GM23338 (cell line): ENCODE measurements at regions not wholly inside any gene's neighbourhood (a gene's known extent, or its start where the extent isn't known, plus 50 kb on each side); places are given as distances from the start of the nearest gene placed in this dataset.
A peak's percentile ranks its signal among the peaks of the same experiment; 100 is the strongest.

Experiments
- ATAC-seq: fragments of 200-7000 bp; cut with Tn5 transposase; 3 replicates; pipeline ENCODE4 v1.9.1; 2020
- DNase-seq: peaks from one replicate; pipeline ENCODE4 v3.0.0-alpha.2; 2015; ENCODE audit warnings: low spot score
- H2AFZ ChIP-seq: fragments of 200-600 bp; sonication (generic); 2 replicates; pipeline ENCODE4 v1.8.0; 2016; ENCODE audit warnings: antibody characterized with exemption, mild to moderate bottlenecking, moderate library complexity
- H3F3A ChIP-seq: fragments of 200-600 bp; sonication (generic); replicated peaks from 2 replicates; pipeline ENCODE4 v1.8.0; 2017; ENCODE audit warnings: antibody characterized with exemption, mixed run types, low read depth
- H3K27ac ChIP-seq: fragments of 200-600 bp; sonication (generic); 2 replicates; pipeline ENCODE4 v1.6.1; 2016; ENCODE audit warnings: low read depth
- H3K27me3 ChIP-seq: fragments of 200-600 bp; sonication (generic); 2 replicates; pipeline ENCODE4 v1.8.0; 2016; ENCODE audit warnings: mild to moderate bottlenecking, mixed run types, moderate library complexity; ENCODE audit not compliant: insufficient read depth
- H3K36me3 ChIP-seq: fragments of 200-600 bp; sonication (generic); 2 replicates; pipeline ENCODE4 v1.8.0; 2016; ENCODE audit warnings: mild to moderate bottlenecking; ENCODE audit not compliant: insufficient read depth
- H3K4me1 ChIP-seq: fragments of 200-600 bp; sonication (generic); 2 replicates; pipeline ENCODE4 v1.8.0; 2016; ENCODE audit warnings: mild to moderate bottlenecking, moderate library complexity; ENCODE audit not compliant: insufficient read depth
- H3K4me2 ChIP-seq: fragments of 200-600 bp; sonication (generic); 2 replicates; pipeline ENCODE4 v1.7.1; 2017; ENCODE audit warnings: mixed run types
- H3K4me3 ChIP-seq: fragments of 200-600 bp; sonication (generic); 2 replicates; pipeline ENCODE4 v1.6.1; 2016; ENCODE audit warnings: mixed run types
- H3K79me2 ChIP-seq: fragments of 200-600 bp; sonication (generic); replicated peaks from 2 replicates; pipeline ENCODE4 v1.8.0; 2017; ENCODE audit warnings: mild to moderate bottlenecking; ENCODE audit not compliant: insufficient read depth
- H3K9me2 ChIP-seq: fragments of 200-600 bp; sonication (generic); 2 replicates; pipeline ENCODE4 v1.8.0; 2017; ENCODE audit not compliant: insufficient read depth
- H4K20me1 ChIP-seq: fragments of 200-600 bp; sonication (generic); replicated peaks from 2 replicates; pipeline ENCODE4 v1.8.0; 2017; ENCODE audit warnings: mild to moderate bottlenecking; ENCODE audit not compliant: insufficient read depth
- H3K27ac Mint-ChIP-seq: 2 replicates; pipeline ENCODE4 v1.8.0; 2020; ENCODE audit warnings: inconsistent platforms, mild to moderate bottlenecking, moderate library complexity, mixed read lengths
- H3K27me3 Mint-ChIP-seq: 3 replicates; pipeline ENCODE4 v1.8.0; 2022; ENCODE audit warnings: low read depth, mild to moderate bottlenecking, moderate library complexity, mixed read lengths, inconsistent platforms; ENCODE audit not compliant: insufficient read depth, poor library complexity
- H3K36me3 Mint-ChIP-seq: 3 replicates; pipeline ENCODE4 v1.8.0; 2021; ENCODE audit warnings: low read depth, mild to moderate bottlenecking, inconsistent platforms, moderate library complexity, mixed read lengths
- H3K4me1 Mint-ChIP-seq: 3 replicates; pipeline ENCODE4 v1.8.0; 2020; ENCODE audit warnings: mild to moderate bottlenecking, inconsistent platforms, mixed read lengths
- H3K4me3 Mint-ChIP-seq: 3 replicates; pipeline ENCODE4 v1.8.0; 2021; ENCODE audit warnings: moderate library complexity, mild to moderate bottlenecking, inconsistent platforms, mixed read lengths
- H3K9me3 Mint-ChIP-seq: 3 replicates; pipeline ENCODE4 v1.8.0; 2020; ENCODE audit warnings: moderate library complexity, mild to moderate bottlenecking, inconsistent platforms, mixed read lengths
- CREB1 ChIP-seq: fragments of 250-450 bp; sonication (Bioruptor Pico); IDR thresholded peaks from 2 replicates; pipeline ENCODE4 v1.5.0; 2020; ENCODE audit warnings: low read depth, mild to moderate bottlenecking, moderate library complexity
- CTCF ChIP-seq, 2 experiments: fragments of 200-600 bp in 1 of 2; sonication (generic) in 1 of 2; conservative IDR thresholded peaks; 2 replicates each; pipeline versions ENCODE4 v1.5.1 to v1.6.1; 2016 to 2017; ENCODE audit warnings: antibody characterized with exemption in 2 of 2, low read depth in 2 of 2, mild to moderate bottlenecking in 2 of 2, moderate library complexity in 1 of 2
- ETS1 ChIP-seq: IDR thresholded peaks from 2 replicates; pipeline ENCODE4 v1.6.1; 2016; ENCODE audit warnings: antibody characterized with exemption
- EZH2 ChIP-seq: fragments of 200-600 bp; sonication (generic); IDR thresholded peaks from one replicate; pipeline ENCODE4 v1.8.0; 2017; ENCODE audit warnings: antibody characterized with exemption, mild to moderate bottlenecking, low read depth; ENCODE audit not compliant: unreplicated experiment
- EZH2phosphoT487 ChIP-seq: fragments of 200-600 bp; sonication (generic); IDR thresholded peaks from one replicate; pipeline ENCODE4 v1.8.1; 2018; ENCODE audit warnings: antibody characterized with exemption; ENCODE audit not compliant: unreplicated experiment
- JUNB ChIP-seq: IDR thresholded peaks from one replicate; pipeline ENCODE4 v1.6.1; 2016; ENCODE audit warnings: antibody characterized with exemption; ENCODE audit not compliant: unreplicated experiment
- NANOG ChIP-seq: IDR thresholded peaks from 2 replicates; pipeline ENCODE4 v1.6.1; 2016; ENCODE audit warnings: antibody characterized with exemption, borderline replicate concordance
- POLR2AphosphoS5 ChIP-seq: IDR thresholded peaks from 2 replicates; pipeline ENCODE4 v1.6.1; 2016; ENCODE audit warnings: antibody characterized with exemption, low read depth
- REST ChIP-seq: IDR thresholded peaks from one replicate; pipeline ENCODE4 v1.6.1; 2018; ENCODE audit warnings: antibody characterized with exemption; ENCODE audit not compliant: unreplicated experiment
- STAT1 ChIP-seq: IDR thresholded peaks from one replicate; pipeline ENCODE4 v1.6.1; 2016; ENCODE audit warnings: antibody characterized with exemption; ENCODE audit not compliant: unreplicated experiment
- ZNF114 ChIP-seq: fragments of 250-450 bp; sonication (Bioruptor Pico); IDR thresholded peaks from 2 replicates; pipeline ENCODE4 v1.5.0; 2020; ENCODE audit warnings: mild to moderate bottlenecking, moderate library complexity
- ZNF331 ChIP-seq: fragments of 250-450 bp; sonication (Bioruptor Pico); IDR thresholded peaks from 2 replicates; pipeline ENCODE4 v1.5.0; 2020; ENCODE audit warnings: low read depth, mild to moderate bottlenecking, moderate library complexity
- ZNF462 ChIP-seq: fragments of 250-450 bp; sonication (Bioruptor Pico); IDR thresholded peaks from 2 replicates; pipeline ENCODE4 v1.5.0; 2020; ENCODE audit warnings: mild to moderate bottlenecking, moderate library complexity

GRCh38 chr5:124544366-124545055, 201.9 kb downstream of the ZNF608 start:
- Histone ChIP-seq H2AFZ (peak overlapping the region; percentile 56; the same call in 1 of the 2 replicates), H3K4me2 (no peak overlapping the region), H3K4me3 (no peak overlapping the region), H3K9me2 (peaks cover 23% of the 10 kb centered on the region), H3K27me3 (no peaks in the 10 kb centered on the region), H3K36me3 (no peaks in the 10 kb centered on the region), H3K27ac (no peak overlapping the region), H3K4me1 (peaks cover 4% of the 10 kb centered on the region; the same call in 1 of the 2 replicates), H3K79me2 (no peaks in the 10 kb centered on the region), H3F3A (no peaks in the 10 kb centered on the region), H4K20me1 (no peaks in the 10 kb centered on the region)
- Mint-ChIP-seq H3K36me3 (no peaks in the 10 kb centered on the region), H3K27me3 (peaks cover 3% of the 10 kb centered on the region), H3K9me3 (no peaks in the 10 kb centered on the region; the same call in 2 of the 3 replicates), H3K4me3 (no peak overlapping the region), H3K4me1 (peaks cover 2% of the 10 kb centered on the region; the same call in 2 of the 3 replicates), H3K27ac (0 out of 2 replicates have a peak overlapping the region, but pooled peaks have one; percentile 14)
- ATAC-seq (no peak), DNase-seq (no peak)
- TF ChIP-seq ZNF462 (CRISPR knock-in tag) (no peak), CTCF (conservative IDR thresholded peaks at IDR 0.05; ENCODE audit: low read depth in 2 of 2) (no peak), CREB1 (CRISPR knock-in tag) (no peak), EZH2 (no peak), STAT1 (no peak), JUNB (no peak), ZNF331 (CRISPR knock-in tag) (no peak), ETS1 (no peak), ZNF114 (CRISPR knock-in tag) (no peak), EZH2phosphoT487 (no peak), NANOG (no peak), REST (no peak), POLR2AphosphoS5 (no peak)
